ENCODE measurements at regions not wholly inside any gene's neighbourhood (a gene's known extent, or its start where the extent isn't known, plus 50 kb on each side); places are given as distances from the start of the nearest gene placed in this dataset.

- TF ChIP-seq, protein P1, sequence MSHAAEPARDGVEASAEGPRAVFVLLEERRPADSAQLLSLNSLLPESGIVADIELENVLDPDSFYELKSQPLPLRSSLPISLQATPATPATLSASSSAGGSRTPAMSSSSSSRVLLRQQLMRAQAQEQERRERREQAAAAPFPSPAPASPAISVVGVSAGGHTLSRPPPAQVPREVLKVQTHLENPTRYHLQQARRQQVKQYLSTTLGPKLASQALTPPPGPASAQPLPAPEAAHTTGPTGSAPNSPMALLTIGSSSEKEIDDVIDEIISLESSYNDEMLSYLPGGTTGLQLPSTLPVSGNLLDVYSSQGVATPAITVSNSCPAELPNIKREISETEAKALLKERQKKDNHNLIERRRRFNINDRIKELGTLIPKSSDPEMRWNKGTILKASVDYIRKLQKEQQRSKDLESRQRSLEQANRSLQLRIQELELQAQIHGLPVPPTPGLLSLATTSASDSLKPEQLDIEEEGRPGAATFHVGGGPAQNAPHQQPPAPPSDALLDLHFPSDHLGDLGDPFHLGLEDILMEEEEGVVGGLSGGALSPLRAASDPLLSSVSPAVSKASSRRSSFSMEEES (CRISPR knock-in tag; IDR thresholded peaks at IDR 0.05): no peak
- TF ChIP-seq WIZ (CRISPR knock-in tag; IDR thresholded peaks at IDR 0.05) (no peak), RFX1 (IDR thresholded peaks at IDR 0.05) (no peak), ZNF777 (CRISPR knock-in tag; IDR thresholded peaks at IDR 0.05) (no peak), ZNF230 (CRISPR knock-in tag; IDR thresholded peaks at IDR 0.05) (no peak), NCOR1 (IDR thresholded peaks at IDR 0.05; ENCODE audit: borderline replicate concordance, low read length) (peak; percentile 30; the same call in 1 of the 2 replicates), HNF4A (CRISPR knock-in tag; IDR thresholded peaks at IDR 0.05) (peak; percentile 16; the same call in 1 of the 2 replicates), FOXM1 (CRISPR knock-in tag; IDR thresholded peaks at IDR 0.05) (no peak), GMEB2 (CRISPR knock-in tag; IDR thresholded peaks at IDR 0.05; ENCODE audit: low read depth) (no peak)
- TF ChIP-seq, protein P2, sequence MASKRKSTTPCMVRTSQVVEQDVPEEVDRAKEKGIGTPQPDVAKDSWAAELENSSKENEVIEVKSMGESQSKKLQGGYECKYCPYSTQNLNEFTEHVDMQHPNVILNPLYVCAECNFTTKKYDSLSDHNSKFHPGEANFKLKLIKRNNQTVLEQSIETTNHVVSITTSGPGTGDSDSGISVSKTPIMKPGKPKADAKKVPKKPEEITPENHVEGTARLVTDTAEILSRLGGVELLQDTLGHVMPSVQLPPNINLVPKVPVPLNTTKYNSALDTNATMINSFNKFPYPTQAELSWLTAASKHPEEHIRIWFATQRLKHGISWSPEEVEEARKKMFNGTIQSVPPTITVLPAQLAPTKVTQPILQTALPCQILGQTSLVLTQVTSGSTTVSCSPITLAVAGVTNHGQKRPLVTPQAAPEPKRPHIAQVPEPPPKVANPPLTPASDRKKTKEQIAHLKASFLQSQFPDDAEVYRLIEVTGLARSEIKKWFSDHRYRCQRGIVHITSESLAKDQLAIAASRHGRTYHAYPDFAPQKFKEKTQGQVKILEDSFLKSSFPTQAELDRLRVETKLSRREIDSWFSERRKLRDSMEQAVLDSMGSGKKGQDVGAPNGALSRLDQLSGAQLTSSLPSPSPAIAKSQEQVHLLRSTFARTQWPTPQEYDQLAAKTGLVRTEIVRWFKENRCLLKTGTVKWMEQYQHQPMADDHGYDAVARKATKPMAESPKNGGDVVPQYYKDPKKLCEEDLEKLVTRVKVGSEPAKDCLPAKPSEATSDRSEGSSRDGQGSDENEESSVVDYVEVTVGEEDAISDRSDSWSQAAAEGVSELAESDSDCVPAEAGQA (IDR thresholded peaks at IDR 0.05; ENCODE audit: low read depth): no peak
- TF ChIP-seq, protein P2 (CRISPR knock-in tag; IDR thresholded peaks at IDR 0.05; ENCODE audit: borderline replicate concordance): no peak
- TF ChIP-seq, protein P3, sequence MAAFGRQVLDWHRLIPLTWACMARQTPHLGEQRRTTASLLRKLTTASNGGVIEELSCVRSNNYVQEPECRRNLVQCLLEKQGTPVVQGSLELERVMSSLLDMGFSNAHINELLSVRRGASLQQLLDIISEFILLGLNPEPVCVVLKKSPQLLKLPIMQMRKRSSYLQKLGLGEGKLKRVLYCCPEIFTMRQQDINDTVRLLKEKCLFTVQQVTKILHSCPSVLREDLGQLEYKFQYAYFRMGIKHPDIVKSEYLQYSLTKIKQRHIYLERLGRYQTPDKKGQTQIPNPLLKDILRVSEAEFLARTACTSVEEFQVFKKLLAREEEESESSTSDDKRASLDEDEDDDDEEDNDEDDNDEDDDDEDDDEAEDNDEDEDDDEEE (CRISPR knock-in tag; IDR thresholded peaks at IDR 0.05): no peak
- TF ChIP-seq, protein P4, sequence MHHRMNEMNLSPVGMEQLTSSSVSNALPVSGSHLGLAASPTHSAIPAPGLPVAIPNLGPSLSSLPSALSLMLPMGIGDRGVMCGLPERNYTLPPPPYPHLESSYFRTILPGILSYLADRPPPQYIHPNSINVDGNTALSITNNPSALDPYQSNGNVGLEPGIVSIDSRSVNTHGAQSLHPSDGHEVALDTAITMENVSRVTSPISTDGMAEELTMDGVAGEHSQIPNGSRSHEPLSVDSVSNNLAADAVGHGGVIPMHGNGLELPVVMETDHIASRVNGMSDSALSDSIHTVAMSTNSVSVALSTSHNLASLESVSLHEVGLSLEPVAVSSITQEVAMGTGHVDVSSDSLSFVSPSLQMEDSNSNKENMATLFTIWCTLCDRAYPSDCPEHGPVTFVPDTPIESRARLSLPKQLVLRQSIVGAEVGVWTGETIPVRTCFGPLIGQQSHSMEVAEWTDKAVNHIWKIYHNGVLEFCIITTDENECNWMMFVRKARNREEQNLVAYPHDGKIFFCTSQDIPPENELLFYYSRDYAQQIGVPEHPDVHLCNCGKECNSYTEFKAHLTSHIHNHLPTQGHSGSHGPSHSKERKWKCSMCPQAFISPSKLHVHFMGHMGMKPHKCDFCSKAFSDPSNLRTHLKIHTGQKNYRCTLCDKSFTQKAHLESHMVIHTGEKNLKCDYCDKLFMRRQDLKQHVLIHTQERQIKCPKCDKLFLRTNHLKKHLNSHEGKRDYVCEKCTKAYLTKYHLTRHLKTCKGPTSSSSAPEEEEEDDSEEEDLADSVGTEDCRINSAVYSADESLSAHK (CRISPR knock-in tag; IDR thresholded peaks at IDR 0.05; ENCODE audit: borderline replicate concordance): no peak
- TF ChIP-seq, protein P5, sequence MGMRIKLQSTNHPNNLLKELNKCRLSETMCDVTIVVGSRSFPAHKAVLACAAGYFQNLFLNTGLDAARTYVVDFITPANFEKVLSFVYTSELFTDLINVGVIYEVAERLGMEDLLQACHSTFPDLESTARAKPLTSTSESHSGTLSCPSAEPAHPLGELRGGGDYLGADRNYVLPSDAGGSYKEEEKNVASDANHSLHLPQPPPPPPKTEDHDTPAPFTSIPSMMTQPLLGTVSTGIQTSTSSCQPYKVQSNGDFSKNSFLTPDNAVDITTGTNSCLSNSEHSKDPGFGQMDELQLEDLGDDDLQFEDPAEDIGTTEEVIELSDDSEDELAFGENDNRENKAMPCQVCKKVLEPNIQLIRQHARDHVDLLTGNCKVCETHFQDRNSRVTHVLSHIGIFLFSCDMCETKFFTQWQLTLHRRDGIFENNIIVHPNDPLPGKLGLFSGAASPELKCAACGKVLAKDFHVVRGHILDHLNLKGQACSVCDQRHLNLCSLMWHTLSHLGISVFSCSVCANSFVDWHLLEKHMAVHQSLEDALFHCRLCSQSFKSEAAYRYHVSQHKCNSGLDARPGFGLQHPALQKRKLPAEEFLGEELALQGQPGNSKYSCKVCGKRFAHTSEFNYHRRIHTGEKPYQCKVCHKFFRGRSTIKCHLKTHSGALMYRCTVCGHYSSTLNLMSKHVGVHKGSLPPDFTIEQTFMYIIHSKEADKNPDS (CRISPR knock-in tag; IDR thresholded peaks at IDR 0.05): no peak
These were observed 137.0 kb downstream of the MREG start (continued) for GRCh38 chr2:215876139-215876936.

Measured in HepG2 (cell line).